Trophoblast cell (in vitro differentiated cells and primary cell): ENCODE measurements at regions not wholly inside any gene's neighbourhood (a gene's known extent, or its start where the extent isn't known, plus 50 kb on each side); places are given as distances from the start of the nearest gene placed in this dataset.

Source experiments
- DNase-seq, 2 donors: peaks; one replicate each; pipeline ENCODE4 v3.0.0-alpha.2; 2016
- H2AFZ ChIP-seq: 2 replicates; pipeline ENCODE4 v1.6.1; 2013; ENCODE audit warnings: low read length, moderate library complexity, mild to moderate bottlenecking; ENCODE audit not compliant: insufficient read depth, poor library complexity
- H2AK5ac ChIP-seq: 2 replicates; pipeline ENCODE4 v1.6.1; 2013; ENCODE audit warnings: mild to moderate bottlenecking, low read length
- H2BK120ac ChIP-seq: 2 replicates; pipeline ENCODE4 v1.6.1; 2013; ENCODE audit warnings: low read length, mild to moderate bottlenecking, moderate library complexity; ENCODE audit not compliant: insufficient read depth, poor library complexity
- H2BK12ac ChIP-seq: 2 replicates; pipeline ENCODE4 v1.6.1; 2013; ENCODE audit warnings: mild to moderate bottlenecking, low read length, moderate library complexity
- H2BK5ac ChIP-seq: 2 replicates; pipeline ENCODE4 v1.6.1; 2013; ENCODE audit warnings: low read length, low read depth, moderate library complexity, mild to moderate bottlenecking; ENCODE audit not compliant: poor library complexity
- H3K14ac ChIP-seq: 2 replicates; pipeline ENCODE4 v1.6.1; 2013; ENCODE audit warnings: mild to moderate bottlenecking, low read length
- H3K18ac ChIP-seq: 2 replicates; pipeline ENCODE4 v1.6.1; 2013; ENCODE audit warnings: mild to moderate bottlenecking, low read length
- H3K23ac ChIP-seq: 2 replicates; pipeline ENCODE4 v1.6.1; 2013; ENCODE audit warnings: low read length
- H3K27ac ChIP-seq: 2 replicates; pipeline ENCODE4 v1.5.1; 2013; ENCODE audit warnings: low read depth, mild to moderate bottlenecking, inconsistent platforms, low read length, moderate library complexity
- H3K27me3 ChIP-seq: 2 replicates; pipeline ENCODE4 v1.6.1; 2013; ENCODE audit warnings: inconsistent platforms, mild to moderate bottlenecking, low read length, moderate library complexity; ENCODE audit not compliant: insufficient read depth
- H3K36me3 ChIP-seq, 2 experiments: 1 replicate in 1 of 2; 2 replicates in 1 of 2; pipeline ENCODE4 v1.6.1; 2013; ENCODE audit warnings: low read length in 2 of 2, mild to moderate bottlenecking in 2 of 2, moderate library complexity in 1 of 2; ENCODE audit not compliant: insufficient read depth in 2 of 2, control insufficient read depth in 1 of 2
- H3K4ac ChIP-seq: 2 replicates; pipeline ENCODE4 v1.6.1; 2013; ENCODE audit warnings: low read depth, mild to moderate bottlenecking, low read length, moderate library complexity
- H3K4me1 ChIP-seq, 2 experiments: 1 replicate in 1 of 2; 2 replicates in 1 of 2; pipeline ENCODE4 v1.6.1; 2013; ENCODE audit warnings: low read length in 2 of 2, mild to moderate bottlenecking in 2 of 2, moderate library complexity in 1 of 2; ENCODE audit not compliant: insufficient read depth in 2 of 2, control insufficient read depth in 1 of 2
- H3K4me2 ChIP-seq: 2 replicates; pipeline ENCODE4 v1.6.1; 2013; ENCODE audit warnings: inconsistent platforms, mild to moderate bottlenecking, low read length, moderate library complexity
- H3K4me3 ChIP-seq: 2 replicates; pipeline ENCODE4 v1.5.1; 2013; ENCODE audit warnings: mild to moderate bottlenecking, low read depth, low read length, inconsistent platforms
- H3K79me1 ChIP-seq: one replicate; pipeline ENCODE4 v1.6.1; 2013; ENCODE audit warnings: low read length
- H3K79me2 ChIP-seq: 2 replicates; pipeline ENCODE4 v1.6.1; 2013; ENCODE audit warnings: low read length, mild to moderate bottlenecking; ENCODE audit not compliant: control insufficient read depth, insufficient read depth, poor library complexity
- H3K9ac ChIP-seq: 2 replicates; pipeline ENCODE4 v1.6.1; 2013; ENCODE audit warnings: mild to moderate bottlenecking, low read length
- H3K9me3 ChIP-seq: 2 replicates; pipeline ENCODE4 v1.6.1; 2013; ENCODE audit warnings: low read depth, mild to moderate bottlenecking, control low read depth, inconsistent platforms, low read length; ENCODE audit not compliant: insufficient read depth
- H4K12ac ChIP-seq: 2 replicates; pipeline ENCODE4 v1.6.1; 2013; ENCODE audit warnings: low read depth, mild to moderate bottlenecking, low read length, moderate library complexity
- H4K8ac ChIP-seq: 2 replicates; pipeline ENCODE4 v1.6.1; 2013; ENCODE audit warnings: low read depth, mild to moderate bottlenecking, low read length, moderate library complexity
- H4K91ac ChIP-seq: one replicate; pipeline ENCODE4 v1.6.1; 2013; ENCODE audit warnings: low read depth, mild to moderate bottlenecking, low read length, moderate library complexity
- WGBS: extraction: QIAGEN DNeasy Blood & Tissue Kit; methylation state at CpG from one replicate; pipeline ENCODE4 v1.1.7; 2013; ENCODE audit warnings: missing lambda C conversion rate; ENCODE audit not compliant: insufficient read length, insufficient coverage; ENCODE audit errors: extremely low coverage; 5-methylcytosine and 5-hydroxymethylcytosine counted together

GRCh38 chr2:147636238-147636882, 208.5 kb upstream of the ACVR2A start:
- Histone ChIP-seq H2AK5ac (no peak overlapping the region), H3K27me3 (no peaks in the 10 kb centered on the region), H3K79me2 (no peaks in the 10 kb centered on the region), H3K4me1 (peaks cover 0 to 7% of the 10 kb centered on the region in 2 experiments), H3K23ac (no peak overlapping the region), H2AFZ (no peak overlapping the region), H3K27ac (no peak overlapping the region), H3K18ac (no peak overlapping the region), H2BK5ac (no peak overlapping the region), H2BK120ac (no peak overlapping the region), H3K79me1 (no peaks in the 10 kb centered on the region), H4K8ac (no peak overlapping the region), H3K9me3 (no peaks in the 10 kb centered on the region), H4K91ac (no peak overlapping the region), H3K4me2 (no peak overlapping the region), H2BK12ac (no peak overlapping the region), H4K12ac (no peak overlapping the region), H3K36me3 (no peaks in the 10 kb centered on the region), H3K9ac (no peak overlapping the region), H3K4me3 (no peak overlapping the region), H3K4ac (no peak overlapping the region), H3K14ac (no peak overlapping the region)
- WGBS: no CpG with 5 or more reads among the region's 8 CpGs
- peak in 1 of 2 donors; percentile 34 for DNase-seq

GRCh38 chr2:147634826-147635225, 210.0 kb upstream of the ACVR2A start:
- Histone ChIP-seq H3K79me1 (no peaks in the 10 kb centered on the region), H3K4ac (no peak overlapping the region), H3K27me3 (no peaks in the 10 kb centered on the region), H3K4me3 (no peak overlapping the region), H3K14ac (no peak overlapping the region), H4K8ac (no peak overlapping the region), H2BK120ac (no peak overlapping the region), H4K12ac (no peak overlapping the region), H3K9ac (no peak overlapping the region), H3K18ac (no peak overlapping the region), H3K79me2 (no peaks in the 10 kb centered on the region), H2BK5ac (no peak overlapping the region), H2AFZ (no peak overlapping the region), H2AK5ac (no peak overlapping the region), H3K4me1 (peaks cover 0 to 7% of the 10 kb centered on the region in 2 experiments), H3K36me3 (no peaks in the 10 kb centered on the region), H3K27ac (no peak overlapping the region), H3K9me3 (no peaks in the 10 kb centered on the region), H3K23ac (no peak overlapping the region), H3K4me2 (no peak overlapping the region), H4K91ac (no peak overlapping the region), H2BK12ac (no peak overlapping the region)
- no peak for DNase-seq
- WGBS: no CpG with 5 or more reads among the region's 2 CpGs

GRCh38 chr2:147632198-147632597, 212.6 kb upstream of the ACVR2A start:
- H2BK12ac ChIP-seq: no peak overlapping the region
- no peak overlapping the region for H2AK5ac ChIP-seq
- DNase-seq: peak in 1 of 2 donors; percentile 7
- no peak overlapping the region for H3K4ac ChIP-seq
- H3K27me3 ChIP-seq: no peaks in the 10 kb centered on the region
- H3K14ac ChIP-seq: no peak overlapping the region
- no peak overlapping the region for H2BK120ac ChIP-seq
- H3K36me3 ChIP-seq: no peaks in the 10 kb centered on the region
- no peaks in the 10 kb centered on the region for H3K79me2 ChIP-seq
- no peak overlapping the region for H2BK5ac ChIP-seq
- no peak overlapping the region for H4K12ac ChIP-seq
- no peak overlapping the region for H3K4me2 ChIP-seq
- peaks cover 0 to 7% of the 10 kb centered on the region in 2 experiments for H3K4me1 ChIP-seq
- H3K9ac ChIP-seq: no peak overlapping the region
- no peak overlapping the region for H3K27ac ChIP-seq
- H3K23ac ChIP-seq: no peak overlapping the region
- no CpG with 5 or more reads among the region's 1 CpG for WGBS
- no peak overlapping the region for H4K8ac ChIP-seq
- no peak overlapping the region for H3K4me3 ChIP-seq
- H3K79me1 ChIP-seq: no peaks in the 10 kb centered on the region
- no peak overlapping the region for H3K18ac ChIP-seq
- no peaks in the 10 kb centered on the region for H3K9me3 ChIP-seq
- no peak overlapping the region for H2AFZ ChIP-seq
- no peak overlapping the region for H4K91ac ChIP-seq

- WGBS: no CpG with 5 or more reads among the region's 1 CpG
Observed at GRCh38 chr2:147631294-147631693, 213.5 kb upstream of the ACVR2A start.

More at GRCh38 chr2:147631294-147631693, 213.5 kb upstream of the ACVR2A start:
- no peaks in the 10 kb centered on the region for H3K79me1 ChIP-seq
- no peak overlapping the region for H3K4ac ChIP-seq
- DNase-seq: no peak
- no peak overlapping the region for H2AFZ ChIP-seq
- H2BK12ac ChIP-seq: no peak overlapping the region
- no peak overlapping the region for H4K8ac ChIP-seq
- H2BK120ac ChIP-seq: no peak overlapping the region
- no peak overlapping the region for H3K18ac ChIP-seq
- H3K36me3 ChIP-seq: no peaks in the 10 kb centered on the region
- no peak overlapping the region for H3K14ac ChIP-seq
- H3K4me2 ChIP-seq: no peak overlapping the region
- no peak overlapping the region for H4K91ac ChIP-seq
- H3K79me2 ChIP-seq: no peaks in the 10 kb centered on the region
- no peak overlapping the region for H3K27ac ChIP-seq
- no peak overlapping the region for H2BK5ac ChIP-seq
- peaks cover 0 to 3% of the 10 kb centered on the region in 2 experiments for H3K4me1 ChIP-seq
- no peak overlapping the region for H2AK5ac ChIP-seq
- no peaks in the 10 kb centered on the region for H3K9me3 ChIP-seq
- H3K9ac ChIP-seq: no peak overlapping the region
- H4K12ac ChIP-seq: no peak overlapping the region
- no peak overlapping the region for H3K23ac ChIP-seq
- no peak overlapping the region for H3K4me3 ChIP-seq
- H3K27me3 ChIP-seq: no peaks in the 10 kb centered on the region
